ENCODE measurements at regions not wholly inside any gene's neighbourhood (a gene's known extent, or its start where the extent isn't known, plus 50 kb on each side); places are given as distances from the start of the nearest gene placed in this dataset.

DNA sequence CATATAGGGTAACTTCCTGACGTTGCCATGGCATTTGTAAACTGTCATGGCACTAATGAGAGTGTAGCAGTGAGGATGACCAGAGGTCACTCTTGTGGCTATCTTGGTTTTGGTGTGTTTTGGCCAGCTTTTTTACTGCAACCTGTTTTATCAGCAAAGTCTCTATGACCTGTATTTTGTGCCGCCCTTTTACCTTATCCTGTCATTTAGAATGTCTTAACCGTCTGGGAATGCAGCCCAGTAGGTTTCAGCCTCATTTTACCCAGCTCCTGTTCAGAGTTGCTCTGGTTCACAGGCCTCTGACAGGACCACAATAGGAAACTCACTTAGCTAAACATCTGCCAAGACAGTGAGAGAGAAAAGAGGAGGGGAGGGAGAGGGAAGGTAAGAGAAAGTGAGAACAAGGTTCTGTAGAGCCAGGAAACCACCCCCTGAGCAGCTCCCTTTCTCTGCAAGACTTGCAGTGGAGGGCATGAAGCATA is 64.8 kb upstream of the PLEKHG3 start:
- Mint-ChIP-seq H3K36me3 (peaks cover 0 to 2% (median 0%) of the 10 kb centered on the region in 3 donors), H3K4me1 (peaks cover 0 to 2% (median 0%) of the 10 kb centered on the region in 4 donors), H3K27ac (no peak overlapping the region), H3K9me3 (no peaks in the 10 kb centered on the region), H3K4me3 (no peak overlapping the region), H3K27me3 (peaks cover 0 to 9% (median 2%) of the 10 kb centered on the region in 5 donors)
- ATAC-seq, result no peak
- DNase-seq, result no peak
- POLR2A ChIA-PET, result no interaction called here

DNA sequence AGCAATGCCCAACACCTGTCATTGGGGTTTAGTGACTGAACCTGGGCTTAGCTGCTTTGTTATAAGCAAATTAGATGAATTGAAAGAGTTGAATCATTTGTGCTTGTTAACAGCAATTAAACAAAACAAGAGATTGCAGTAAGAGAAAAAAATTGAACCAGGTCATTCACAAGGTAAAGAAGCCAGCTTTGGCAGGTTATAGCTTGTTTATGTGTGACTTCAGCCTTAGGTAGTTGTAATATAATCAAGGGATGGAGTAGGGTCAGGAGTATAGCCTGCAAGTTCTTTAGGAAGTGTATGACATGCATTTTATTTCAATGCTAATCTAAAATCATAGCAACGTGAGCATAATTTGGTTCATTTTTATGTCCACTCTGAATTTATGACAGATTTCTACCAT is 63.4 kb upstream of the PLEKHG3 start:
- POLR2A ChIA-PET, result no interaction called here
- peaks cover 0 to 11% (median 3%) of the 10 kb centered on the region in 5 donors for H3K27me3 Mint-ChIP-seq
- ATAC-seq, result no peak
- H3K4me3 Mint-ChIP-seq, result no peak overlapping the region
- H3K36me3 Mint-ChIP-seq, result peaks cover 0 to 2% (median 0%) of the 10 kb centered on the region in 3 donors
- DNase-seq, result no peak
- no peak overlapping the region for H3K27ac Mint-ChIP-seq
- peaks cover 0 to 2% (median 0%) of the 10 kb centered on the region in 4 donors for H3K4me1 Mint-ChIP-seq
- H3K9me3 Mint-ChIP-seq, result no peaks in the 10 kb centered on the region

DNA sequence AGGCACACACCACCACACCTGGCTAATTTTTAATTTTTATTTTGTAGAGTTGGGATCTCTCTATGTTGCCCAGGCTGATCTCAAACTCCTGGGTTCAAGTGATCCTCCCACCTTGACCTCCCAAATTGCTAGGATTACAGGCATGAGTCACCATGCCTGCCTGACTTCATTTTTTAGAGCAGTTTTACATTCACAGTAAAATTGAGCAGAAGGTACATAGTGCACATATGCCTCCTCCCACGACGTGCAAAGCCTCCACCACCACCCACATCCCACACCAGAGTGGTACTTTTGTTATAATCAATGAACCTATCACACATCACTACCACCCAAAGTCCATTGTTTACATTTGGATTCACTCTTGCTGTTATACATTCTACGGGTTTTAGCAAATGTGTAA is 62.5 kb upstream of the PLEKHG3 start:
- DNase-seq (no peak), ATAC-seq (no peak)
- no peaks in the 10 kb centered on the region for H3K9me3 Mint-ChIP-seq
- POLR2A ChIA-PET, result no interaction called here
- H3K36me3 Mint-ChIP-seq, result peaks cover 0 to 2% (median 0%) of the 10 kb centered on the region in 3 donors
- peaks cover 0 to 11% (median 3%) of the 10 kb centered on the region in 5 donors for H3K27me3 Mint-ChIP-seq
- H3K27ac Mint-ChIP-seq, result no peak overlapping the region
- peaks cover 0 to under 1% (median 0%) of the 10 kb centered on the region in 4 donors for H3K4me1 Mint-ChIP-seq
- H3K4me3 Mint-ChIP-seq, result no peak overlapping the region

DNA sequence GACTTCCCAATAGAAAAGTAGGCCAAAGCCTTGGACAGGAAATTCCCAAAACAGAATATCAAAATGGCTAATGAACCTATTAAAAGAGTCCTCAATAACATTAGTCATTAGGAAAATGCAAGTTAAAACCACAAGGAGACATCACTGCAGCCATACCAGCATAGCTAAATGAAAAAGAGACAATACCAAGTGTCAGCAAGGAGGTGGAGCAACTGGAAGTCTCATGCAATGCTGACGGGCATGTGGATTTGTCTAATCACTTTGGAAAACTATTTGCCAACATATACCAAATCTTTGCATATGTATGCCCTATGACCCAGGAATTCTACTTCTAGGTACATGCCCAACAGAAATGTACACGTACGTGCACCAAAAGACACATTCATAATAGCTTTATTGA is 60.5 kb upstream of the PLEKHG3 start:
- ATAC-seq (no peak), DNase-seq (no peak)
- Mint-ChIP-seq H3K4me1 (no peaks in the 10 kb centered on the region), H3K36me3 (peaks cover 0 to 2% (median 0%) of the 10 kb centered on the region in 3 donors), H3K9me3 (no peaks in the 10 kb centered on the region), H3K27ac (no peak overlapping the region), H3K27me3 (peaks cover 0 to 14% (median 8%) of the 10 kb centered on the region in 5 donors), H3K4me3 (no peak overlapping the region)
- POLR2A ChIA-PET, result no interaction called here

DNA sequence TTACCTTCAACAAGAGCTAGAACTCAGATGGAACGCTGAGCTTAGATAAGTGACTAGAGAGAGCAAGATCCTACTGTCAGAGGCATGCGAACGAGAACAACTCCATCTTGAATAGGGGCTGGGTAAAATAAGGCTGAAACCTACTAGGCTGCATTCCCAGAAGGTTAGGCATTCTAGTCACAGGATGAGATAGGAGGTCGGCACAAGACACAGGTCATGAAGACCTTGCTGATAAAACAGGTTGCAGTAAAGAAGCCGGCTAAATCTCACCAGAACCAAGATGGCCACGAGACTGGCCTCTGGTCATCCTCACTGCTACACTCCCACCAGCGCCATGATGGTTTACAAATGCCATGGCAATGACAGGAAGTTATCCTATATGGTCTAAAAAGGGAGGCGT is 59.6 kb upstream of the PLEKHG3 start:
- no peak overlapping the region for H3K4me3 Mint-ChIP-seq

DNA sequence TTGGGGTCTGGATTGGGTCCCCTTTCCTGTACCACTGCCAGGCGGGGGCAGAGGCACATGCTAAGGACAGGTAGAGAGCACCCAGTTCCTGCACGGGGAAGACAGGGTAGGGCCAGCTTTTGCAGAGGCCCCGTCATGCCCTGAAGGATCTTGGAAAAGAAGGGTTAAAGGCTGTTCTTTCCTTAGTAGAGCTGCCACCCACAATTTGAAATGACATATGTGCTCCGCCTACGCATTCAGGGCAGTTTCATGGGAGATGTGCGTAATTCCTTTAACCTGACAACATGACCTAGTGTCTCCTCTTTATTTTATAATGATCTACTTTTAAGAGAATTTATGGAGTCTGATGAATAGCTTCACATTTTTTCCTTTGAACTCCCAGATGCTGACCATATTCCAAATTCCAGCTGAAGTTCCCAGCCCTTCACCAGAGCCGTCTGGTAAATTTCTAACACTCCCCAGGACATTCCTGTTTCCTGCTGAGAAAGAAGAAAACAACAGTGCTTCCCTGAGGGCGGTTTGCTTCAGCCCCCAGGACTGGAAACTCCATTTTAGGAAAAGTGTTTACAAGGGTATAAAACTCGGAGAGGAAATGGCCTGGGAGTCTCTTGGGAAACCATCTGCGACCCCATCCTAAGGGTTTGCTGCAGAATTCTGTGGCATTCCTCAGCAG is 58.9 kb upstream of the PLEKHG3 start:
- DNase-seq (no peak), ATAC-seq (no peak)
- Mint-ChIP-seq H3K4me1 (no peaks in the 10 kb centered on the region), H3K36me3 (peaks cover 0 to 2% (median 0%) of the 10 kb centered on the region in 3 donors), H3K4me3 (no peak overlapping the region), H3K9me3 (no peaks in the 10 kb centered on the region), H3K27ac (no peak overlapping the region), H3K27me3 (peaks cover 0 to 29% (median 13%) of the 10 kb centered on the region in 5 donors)
- POLR2A ChIA-PET, result no interaction called here

More for the DNA sequence above, 59.6 kb upstream of the PLEKHG3 start:
- ATAC-seq, result no peak
- H3K36me3 Mint-ChIP-seq, result peaks cover 0 to 2% (median 0%) of the 10 kb centered on the region in 3 donors
- H3K27me3 Mint-ChIP-seq, result peaks cover 0 to 21% (median 10%) of the 10 kb centered on the region in 5 donors
- peak overlapping the region in 1 of 10 donors; percentile 27 for H3K27ac Mint-ChIP-seq
- no peaks in the 10 kb centered on the region for H3K4me1 Mint-ChIP-seq
- DNase-seq, result no peak
- POLR2A ChIA-PET, result no interaction called here
- no peaks in the 10 kb centered on the region for H3K9me3 Mint-ChIP-seq

DNA sequence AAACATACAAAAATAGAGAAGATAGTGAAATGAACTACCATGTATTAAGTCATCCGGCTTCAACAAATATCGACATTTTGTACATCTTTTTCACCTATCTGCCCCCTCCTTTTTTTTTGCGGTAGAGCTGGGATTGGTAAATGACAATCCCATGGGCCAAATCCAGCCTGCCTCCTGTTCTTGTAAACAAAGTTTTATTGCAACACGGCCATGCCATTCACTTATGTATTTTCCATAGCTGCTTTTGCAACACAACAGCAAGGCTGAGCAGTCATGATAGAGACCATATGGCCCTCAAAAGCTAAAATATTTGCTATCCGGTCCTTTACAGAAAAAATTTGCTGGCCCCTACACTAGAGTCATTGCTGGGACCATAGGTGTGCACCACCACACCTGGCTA is 58.1 kb upstream of the PLEKHG3 start:
- DNase-seq, result no peak
- Mint-ChIP-seq H3K27me3 (peaks cover 2 to 29% (median 14%) of the 10 kb centered on the region in 5 donors), H3K4me3 (no peak overlapping the region), H3K9me3 (no peaks in the 10 kb centered on the region), H3K36me3 (peaks cover 0 to 2% (median 0%) of the 10 kb centered on the region in 3 donors), H3K27ac (no peak overlapping the region), H3K4me1 (no peaks in the 10 kb centered on the region)
- POLR2A ChIA-PET, result no interaction called here
- ATAC-seq, result no peak

DNA sequence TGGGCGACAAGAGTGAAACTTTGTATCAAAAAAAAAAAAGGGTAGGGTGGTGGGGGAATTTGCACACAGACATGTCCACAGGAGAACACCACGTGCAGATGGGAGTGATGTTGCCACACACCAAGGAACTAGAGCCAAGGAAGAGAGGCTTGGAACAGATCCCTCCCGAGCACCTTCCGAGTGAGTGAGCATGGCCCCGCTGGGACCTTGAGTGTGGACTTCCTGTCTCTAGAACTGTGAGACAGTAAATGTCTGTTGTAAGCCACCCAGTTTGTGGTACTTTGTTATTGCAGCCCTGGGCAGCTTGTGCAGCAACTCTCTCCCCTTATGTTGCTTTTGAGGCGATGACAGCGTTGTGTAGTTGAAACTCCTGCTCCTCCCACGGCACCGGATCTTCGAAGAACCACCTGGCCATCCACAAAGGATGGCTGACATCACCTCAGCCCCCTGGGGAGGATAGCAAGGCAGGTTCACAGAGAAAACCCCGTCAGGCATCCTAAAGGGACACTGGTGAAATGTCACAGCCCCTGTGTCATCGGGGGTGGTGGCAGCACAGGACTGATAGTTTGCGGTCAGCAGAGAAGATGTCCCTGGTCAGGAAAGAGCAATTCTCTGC is 54.7 kb upstream of the PLEKHG3 start:
- DNase-seq, result no peak
- no peak for ATAC-seq
- Mint-ChIP-seq H3K9me3 (no peaks in the 10 kb centered on the region), H3K4me3 (no peak overlapping the region), H3K27ac (peak overlapping the region in 1 of 10 donors; percentile 15), H3K27me3 (peaks cover 4 to 37% (median 15%) of the 10 kb centered on the region in 5 donors), H3K36me3 (no peaks in the 10 kb centered on the region), H3K4me1 (peaks cover 0 to 5% (median 0%) of the 10 kb centered on the region in 4 donors)
- POLR2A ChIA-PET, result no interaction called here

DNA sequence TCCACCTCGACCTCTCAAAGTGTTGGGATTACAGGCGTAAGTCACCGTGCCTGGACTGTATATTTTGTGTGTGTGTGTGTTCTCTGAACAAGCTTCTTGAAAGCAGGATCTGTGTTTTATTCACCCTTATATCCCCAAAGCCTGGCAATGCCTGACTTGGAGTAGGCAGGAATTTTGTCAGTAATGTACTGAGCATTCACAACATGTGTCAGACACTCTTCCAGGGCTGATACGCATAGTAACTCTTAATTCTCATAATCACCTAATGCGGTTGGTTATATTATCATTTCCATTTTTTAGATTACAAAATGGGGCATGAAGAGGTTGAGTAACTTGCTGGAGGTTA is 50.4 kb upstream of the PLEKHG3 start:
- Mint-ChIP-seq H3K27ac (peak overlapping the region in 1 of 10 donors; percentile 22), H3K27me3 (peaks cover 6 to 21% (median 10%) of the 10 kb centered on the region in 5 donors), H3K4me1 (peaks cover 3 to 10% (median 3%) of the 10 kb centered on the region in 4 donors), H3K36me3 (no peaks in the 10 kb centered on the region), H3K9me3 (no peaks in the 10 kb centered on the region), H3K4me3 (no peak overlapping the region)
- no peak for ATAC-seq
- POLR2A ChIA-PET, result no interaction called here
- no peak for DNase-seq

DNA sequence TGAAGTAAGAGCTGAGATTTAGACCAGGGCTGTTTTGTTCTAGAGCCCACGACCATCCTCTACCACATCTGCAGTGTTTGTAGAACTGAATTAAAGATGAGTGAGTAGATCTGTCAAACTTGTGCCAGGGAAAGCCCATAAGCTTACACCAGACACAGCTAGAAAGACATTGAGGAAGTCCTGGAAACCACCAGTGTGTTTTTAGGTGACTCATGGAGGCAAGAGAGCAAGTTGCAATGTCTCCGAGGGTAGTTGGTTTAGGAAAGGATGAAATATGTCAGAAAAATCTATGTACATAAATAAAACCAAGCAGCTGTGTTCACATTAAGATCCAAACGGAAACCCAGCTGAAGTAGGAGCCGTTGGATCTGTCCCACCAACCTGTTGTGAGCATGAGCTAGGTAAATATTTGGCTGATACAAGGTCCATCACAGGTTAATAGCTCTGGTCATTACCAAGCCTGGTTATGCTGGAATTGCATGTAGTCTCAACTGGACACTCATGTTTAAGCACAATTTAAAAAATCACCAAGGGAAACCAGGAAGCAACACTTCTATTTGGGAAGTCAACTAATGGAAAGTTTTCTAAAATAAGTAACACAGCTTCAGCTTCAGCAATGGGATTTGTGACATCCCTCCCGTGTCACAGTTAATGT is 49.9 kb upstream of the PLEKHG3 start:
- Mint-ChIP-seq H3K9me3 (no peaks in the 10 kb centered on the region), H3K27me3 (peaks cover 6 to 23% (median 9%) of the 10 kb centered on the region in 5 donors), H3K36me3 (no peaks in the 10 kb centered on the region), H3K4me3 (no peak overlapping the region), H3K4me1 (peaks cover 7 to 15% (median 8%) of the 10 kb centered on the region in 4 donors), H3K27ac (peak overlapping the region in 1 of 10 donors; percentile 22)
- no peak for DNase-seq
- no peak for ATAC-seq
- POLR2A ChIA-PET, result no interaction called here

All from naive thymus-derived CD8-positive, alpha-beta T cell (primary cell).